B cell (primary cell): ENCODE measurements at regions not wholly inside any gene's neighbourhood (a gene's known extent, or its start where the extent isn't known, plus 50 kb on each side); places are given as distances from the start of the nearest gene placed in this dataset.

Experiments
- CTCF ChIP-seq: fragments of 200-600 bp; IDR thresholded peaks from one replicate; pipeline ENCODE4 v1.8.0; 2022; ENCODE audit warnings: antibody characterized with exemption, mild to moderate bottlenecking
- EZH2 ChIP-seq: IDR thresholded peaks from 2 replicates; pipeline ENCODE4 v1.6.1; 2012; ENCODE audit warnings: borderline replicate concordance, low read depth, mild to moderate bottlenecking, moderate library complexity, low read length; ENCODE audit not compliant: insufficient read depth, poor library complexity, severe bottlenecking

- TF ChIP-seq EZH2 (no peak), CTCF (no peak)
These were observed 66.0 kb upstream of the RNU6ATAC start for GRCh38 chr9:134230092-134230941.
